Adrenal gland (tissue), 5 donors: ENCODE measurements at regions not wholly inside any gene's neighbourhood (a gene's known extent, or its start where the extent isn't known, plus 50 kb on each side); places are given as distances from the start of the nearest gene placed in this dataset.

Experiments
- CTCF ChIP-seq, 6 experiments: fragments of 450-650 bp in 4 of 6; fragments of 200-600 bp in 2 of 6; sonication (generic) in 1 of 6; IDR thresholded peaks; 1 replicate in 5 of 6; 2 replicates in 1 of 6; pipeline versions ENCODE4 v1.5.1 to v1.8.0; 2016 to 2021; ENCODE audit warnings: antibody characterized with exemption in 6 of 6, mild to moderate bottlenecking in 2 of 6, moderate library complexity in 1 of 6
- POLR2A ChIP-seq, 2 donors: fragments of 450-650 bp; IDR thresholded peaks; one replicate each; pipeline ENCODE4 v1.6.1; 2017; ENCODE audit warnings: antibody characterized with exemption in 2 of 2, mild to moderate bottlenecking in 2 of 2, moderate library complexity in 1 of 2
- donor health status: DM: no; HTN: no; CAD: no.

- no peak for TF ChIP-seq CTCF (IDR thresholded peaks at IDR 0.05)
- no peak for TF ChIP-seq POLR2A (IDR thresholded peaks at IDR 0.05)
Observed at GRCh38 chr12:65539023-65539422, 260.5 kb downstream of the MSRB3 start.
